ENCODE measurements at regions not wholly inside any gene's neighbourhood (a gene's known extent, or its start where the extent isn't known, plus 50 kb on each side); places are given as distances from the start of the nearest gene placed in this dataset.

GRCh38 chr6:163985710-163986109 is 571.2 kb downstream of the QKI start:
- no peak for DNase-seq (ENCODE audit: low spot score)

- DNase-seq (ENCODE audit: low spot score): no peak
These were observed 570.5 kb downstream of the QKI start for GRCh38 chr6:163985040-163985439.

GRCh38 chr6:163984124-163984936 is 569.8 kb downstream of the QKI start:
- DNase-seq (ENCODE audit: low spot score): no peak

GRCh38 chr6:163983679-163984078 is 569.2 kb downstream of the QKI start:
- no peak for DNase-seq (ENCODE audit: low spot score)

- DNase-seq (ENCODE audit: low spot score): no peak
These were observed 559.8 kb downstream of the QKI start for GRCh38 chr6:163974322-163974721.

GRCh38 chr6:163971841-163972838 is 557.6 kb downstream of the QKI start:
- DNase-seq (ENCODE audit: low spot score): no peak

GRCh38 chr6:163970846-163971564 is 556.5 kb downstream of the QKI start:
- DNase-seq (ENCODE audit: low spot score): no peak

GRCh38 chr6:163965426-163966348 is 551.2 kb downstream of the QKI start:
- DNase-seq (ENCODE audit: low spot score): no peak

GRCh38 chr6:163964789-163965188 is 550.3 kb downstream of the QKI start:
- DNase-seq (ENCODE audit: low spot score): no peak

GRCh38 chr6:163963205-163964120 is 548.9 kb downstream of the QKI start:
- DNase-seq (ENCODE audit: low spot score): no peak

- no peak for DNase-seq (ENCODE audit: low spot score)
These were observed 548.2 kb downstream of the QKI start for GRCh38 chr6:163962627-163963117.

- DNase-seq (ENCODE audit: low spot score): no peak
These were observed 545.6 kb downstream of the QKI start for GRCh38 chr6:163960128-163960527.

- DNase-seq (ENCODE audit: low spot score): no peak
These were observed 544.1 kb downstream of the QKI start for GRCh38 chr6:163958646-163959045.

GRCh38 chr6:163956571-163957407 is 542.3 kb downstream of the QKI start:
- peak; percentile 45 for DNase-seq (ENCODE audit: low spot score)

GRCh38 chr6:163955756-163956155 is 541.2 kb downstream of the QKI start:
- DNase-seq (ENCODE audit: low spot score): no peak

- no peak for DNase-seq (ENCODE audit: low spot score)
These were observed 540.6 kb downstream of the QKI start for GRCh38 chr6:163955096-163955495.

GRCh38 chr6:163954088-163954775 is 539.7 kb downstream of the QKI start:
- DNase-seq (ENCODE audit: low spot score): no peak

- no peak for DNase-seq (ENCODE audit: low spot score)
These were observed 537.5 kb downstream of the QKI start for GRCh38 chr6:163952005-163952404.
